Osteocyte (in vitro differentiated cells): ENCODE measurements at regions not wholly inside any gene's neighbourhood (a gene's known extent, or its start where the extent isn't known, plus 50 kb on each side); places are given as distances from the start of the nearest gene placed in this dataset.

Experiments
- DNase-seq: peaks from one replicate; pipeline ENCODE4 v3.0.0; 2021; ENCODE audit warnings: mixed read lengths; ENCODE audit not compliant: unreplicated experiment; ENCODE audit errors: extremely low spot score
- H3K27ac Mint-ChIP-seq: one replicate; pipeline ENCODE4 v1.8.0; 2021; ENCODE audit warnings: mild to moderate bottlenecking, mixed read lengths; ENCODE audit not compliant: unreplicated experiment
- H3K27me3 Mint-ChIP-seq: one replicate; pipeline ENCODE4 v1.8.0; 2021; ENCODE audit warnings: mixed read lengths; ENCODE audit not compliant: unreplicated experiment
- H3K36me3 Mint-ChIP-seq: one replicate; pipeline ENCODE4 v1.8.0; 2021; ENCODE audit warnings: mixed read lengths; ENCODE audit not compliant: unreplicated experiment
- H3K4me1 Mint-ChIP-seq: one replicate; pipeline ENCODE4 v1.8.0; 2021; ENCODE audit warnings: mixed read lengths; ENCODE audit not compliant: unreplicated experiment
- H3K4me3 Mint-ChIP-seq: one replicate; pipeline ENCODE4 v1.8.0; 2021; ENCODE audit warnings: mild to moderate bottlenecking, moderate library complexity, mixed read lengths; ENCODE audit not compliant: unreplicated experiment
- H3K9me3 Mint-ChIP-seq: one replicate; pipeline ENCODE4 v1.8.0; 2021; ENCODE audit warnings: mixed read lengths; ENCODE audit not compliant: unreplicated experiment
- TF ChIP-seq, protein P1 (sequence below): fragments of 200-600 bp; sonication (generic); IDR thresholded peaks from 2 replicates; pipeline ENCODE4 v1.5.0; 2021; ENCODE audit warnings: antibody characterized with exemption, mild to moderate bottlenecking, moderate library complexity

- H3K27ac Mint-ChIP-seq = no peak overlapping the region
- DNase-seq = peak; percentile 38
- TF ChIP-seq, protein P1, sequence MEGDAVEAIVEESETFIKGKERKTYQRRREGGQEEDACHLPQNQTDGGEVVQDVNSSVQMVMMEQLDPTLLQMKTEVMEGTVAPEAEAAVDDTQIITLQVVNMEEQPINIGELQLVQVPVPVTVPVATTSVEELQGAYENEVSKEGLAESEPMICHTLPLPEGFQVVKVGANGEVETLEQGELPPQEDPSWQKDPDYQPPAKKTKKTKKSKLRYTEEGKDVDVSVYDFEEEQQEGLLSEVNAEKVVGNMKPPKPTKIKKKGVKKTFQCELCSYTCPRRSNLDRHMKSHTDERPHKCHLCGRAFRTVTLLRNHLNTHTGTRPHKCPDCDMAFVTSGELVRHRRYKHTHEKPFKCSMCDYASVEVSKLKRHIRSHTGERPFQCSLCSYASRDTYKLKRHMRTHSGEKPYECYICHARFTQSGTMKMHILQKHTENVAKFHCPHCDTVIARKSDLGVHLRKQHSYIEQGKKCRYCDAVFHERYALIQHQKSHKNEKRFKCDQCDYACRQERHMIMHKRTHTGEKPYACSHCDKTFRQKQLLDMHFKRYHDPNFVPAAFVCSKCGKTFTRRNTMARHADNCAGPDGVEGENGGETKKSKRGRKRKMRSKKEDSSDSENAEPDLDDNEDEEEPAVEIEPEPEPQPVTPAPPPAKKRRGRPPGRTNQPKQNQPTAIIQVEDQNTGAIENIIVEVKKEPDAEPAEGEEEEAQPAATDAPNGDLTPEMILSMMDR = no peak
- no peaks in the 10 kb centered on the region for H3K36me3 Mint-ChIP-seq
- no peaks in the 10 kb centered on the region for H3K4me1 Mint-ChIP-seq
- no peaks in the 10 kb centered on the region for H3K9me3 Mint-ChIP-seq
- no peak overlapping the region for H3K4me3 Mint-ChIP-seq
- peaks cover 5% of the 10 kb centered on the region for H3K27me3 Mint-ChIP-seq
Observed at GRCh38 chr1:29806646-29807319, 570.5 kb downstream of the PTPRU start.

DNA sequence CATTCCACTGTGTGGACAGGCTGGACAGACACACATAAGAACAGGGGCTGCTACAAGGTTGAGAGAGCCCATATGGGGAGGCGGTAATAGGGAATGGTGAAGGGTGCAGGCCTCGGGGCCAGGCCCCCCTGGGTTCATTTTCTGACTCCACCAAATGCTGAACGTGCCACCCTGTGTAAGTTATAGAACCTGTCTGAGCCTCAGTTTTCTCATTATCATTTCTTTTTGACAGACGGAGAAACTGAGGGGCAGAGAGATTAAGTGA, 569.5 kb downstream of the PTPRU start:
- H3K9me3 Mint-ChIP-seq = no peaks in the 10 kb centered on the region
- H3K27ac Mint-ChIP-seq = no peak overlapping the region
- no peaks in the 10 kb centered on the region for H3K36me3 Mint-ChIP-seq
- TF ChIP-seq, protein P1 = no peak
- no peaks in the 10 kb centered on the region for H3K4me1 Mint-ChIP-seq
- DNase-seq = peak; percentile 51
- H3K4me3 Mint-ChIP-seq = no peak overlapping the region
- H3K27me3 Mint-ChIP-seq = peaks cover 5% of the 10 kb centered on the region

- H3K27me3 Mint-ChIP-seq = peaks cover 5% of the 10 kb centered on the region
- H3K4me3 Mint-ChIP-seq = no peak overlapping the region
- H3K36me3 Mint-ChIP-seq = no peaks in the 10 kb centered on the region
- H3K9me3 Mint-ChIP-seq = no peaks in the 10 kb centered on the region
- DNase-seq = peak; percentile 75
- no peak overlapping the region for H3K27ac Mint-ChIP-seq
- TF ChIP-seq, protein P1 = no peak
- H3K4me1 Mint-ChIP-seq = no peaks in the 10 kb centered on the region
Observed at GRCh38 chr1:29805122-29805895, 569.0 kb downstream of the PTPRU start.

GRCh38 chr1:29804181-29804899, 568.0 kb downstream of the PTPRU start:
- peak; percentile 70 for DNase-seq
- Mint-ChIP-seq H3K4me3 (no peak overlapping the region), H3K9me3 (no peaks in the 10 kb centered on the region), H3K36me3 (no peaks in the 10 kb centered on the region), H3K4me1 (no peaks in the 10 kb centered on the region), H3K27ac (no peak overlapping the region), H3K27me3 (peaks cover 5% of the 10 kb centered on the region)
- TF ChIP-seq, protein P1 = no peak

- peak; percentile 73 for DNase-seq
- Mint-ChIP-seq H3K9me3 (no peaks in the 10 kb centered on the region), H3K36me3 (no peaks in the 10 kb centered on the region), H3K4me1 (no peaks in the 10 kb centered on the region), H3K27me3 (peaks cover 5% of the 10 kb centered on the region), H3K27ac (no peak overlapping the region), H3K4me3 (no peak overlapping the region)
- TF ChIP-seq, protein P1 = no peak
Observed at GRCh38 chr1:29803486-29803885, 567.2 kb downstream of the PTPRU start.
